HCT116 (cell line): ENCODE measurements at regions not wholly inside any gene's neighbourhood (a gene's known extent, or its start where the extent isn't known, plus 50 kb on each side); places are given as distances from the start of the nearest gene placed in this dataset.

Experiments
- ATAC-seq: fragments of 200-7000 bp; cut with Tn5 transposase; 2 replicates; pipeline ENCODE4 v1.9.1; 2020; ENCODE audit warnings: mild to moderate bottlenecking, moderate library complexity
- BruUV-seq: library from RNA; stranded (reverse); fragments of 400-500 nt; replicated peaks from 2 replicates; lab custom pipeline; 2021; lab: Mats Ljungman, UMichigan
- CTCF ChIA-PET: fragments of 300-600 bp; sonication (Branson Sonifier 250); formaldehyde crosslinking; loops from one replicate; lab custom pipeline; 2021; ENCODE audit warnings: antibody characterized with exemption; lab: Charles Lee
- POLR2A ChIA-PET: fragments of 300-600, 350-600 bp; sonication (Branson Sonifier 250); formaldehyde crosslinking; loops from one replicate; lab custom pipeline; 2021; ENCODE audit warnings: antibody characterized with exemption; lab: Charles Lee
- RAD21 ChIA-PET, 2 experiments: fragments of 300-600 bp; sonication (Branson Sonifier 250); formaldehyde crosslinking; loops; one replicate each; lab custom pipeline; 2023; ENCODE audit warnings: low total read pairs in 2 of 2; ENCODE audit not compliant: uncharacterized antibody in 2 of 2, unreplicated experiment in 2 of 2, low non-redundant PET in 1 of 2; lab: Charles Lee
- DNase-seq: peaks from one replicate; pipeline ENCODE4 v3.0.0-alpha.2; 2010; ENCODE audit warnings: low read depth, low spot score
- H2AFZ ChIP-seq: fragments of 200-600 bp; shearing (Covaris generic), sonication (generic); 2 replicates; pipeline ENCODE4 v1.6.1; 2017; ENCODE audit warnings: low read depth, mixed run types, mixed read lengths, antibody characterized with exemption, low read length; ENCODE audit not compliant: poor library complexity, severe bottlenecking
- H3K27ac ChIP-seq: 2 replicates; pipeline ENCODE4 v1.5.1; 2012; ENCODE audit warnings: low read depth, low read length
- H3K27me3 ChIP-seq: fragments of 200-600 bp; sonication (generic); 2 replicates; pipeline ENCODE4 v1.6.1; 2016; ENCODE audit warnings: mixed run types, low read length, mixed read lengths; ENCODE audit not compliant: insufficient read depth
- H3K36me3 ChIP-seq, 2 experiments: fragments of 200-500 bp in 1 of 2; fragments of 200-600 bp in 1 of 2; sonication (Bioruptor generic) in 1 of 2; sonication (generic) in 1 of 2; 2 replicates each; pipeline versions ENCODE4 v1.5.1 to v1.6.1; 2014 to 2016; ENCODE audit warnings: low read length in 2 of 2, inconsistent platforms in 1 of 2, mixed read lengths in 1 of 2, mixed run types in 1 of 2; ENCODE audit not compliant: insufficient read depth in 2 of 2, control insufficient read depth in 1 of 2
- H3K4me1 ChIP-seq, 2 experiments: fragments of 200-600 bp in 1 of 2; sonication (generic) in 1 of 2; 2 replicates each; pipeline versions ENCODE4 v1.5.1 to v1.6.1; 2012 to 2017; ENCODE audit warnings: low read length in 2 of 2, inconsistent platforms in 1 of 2, mild to moderate bottlenecking in 1 of 2, mixed read lengths in 1 of 2, mixed run types in 1 of 2, moderate library complexity in 1 of 2; ENCODE audit not compliant: insufficient read depth in 2 of 2, control insufficient read depth in 1 of 2
- H3K4me2 ChIP-seq: fragments of 200-600 bp; sonication (generic); 2 replicates; pipeline ENCODE4 v1.6.1; 2017; ENCODE audit warnings: mixed run types, low read length, mixed read lengths
- H3K4me3 ChIP-seq, 2 experiments: fragments of 200-600 bp in 1 of 2; sonication (generic) in 1 of 2; replicated peaks in 1 of 2; 2 replicates each; pipeline ENCODE4 v1.5.1; 2011 to 2016; ENCODE audit warnings: low read length in 2 of 2, control low read depth in 1 of 2, low read depth in 1 of 2, mild to moderate bottlenecking in 1 of 2, mixed read lengths in 1 of 2, mixed run types in 1 of 2
- H3K79me2 ChIP-seq: fragments of 200-600 bp; sonication (generic); 2 replicates; pipeline ENCODE4 v1.6.1; 2017; ENCODE audit warnings: mild to moderate bottlenecking, mixed run types, low read length, moderate library complexity, mixed read lengths; ENCODE audit not compliant: insufficient read depth
- H3K9ac ChIP-seq: fragments of 200-600 bp; sonication (generic); 2 replicates; pipeline ENCODE4 v1.6.1; 2016; ENCODE audit warnings: low read length, mixed read lengths
- H3K9me2 ChIP-seq: fragments of 200-600 bp; sonication (generic), shearing (Covaris generic); 2 replicates; pipeline ENCODE4 v1.6.1; 2017; ENCODE audit warnings: mixed run types, mild to moderate bottlenecking, moderate library complexity; ENCODE audit not compliant: insufficient read depth
- H3K9me3 ChIP-seq, 2 experiments: fragments of 200-500 bp in 1 of 2; fragments of 200-600 bp in 1 of 2; sonication (Bioruptor generic) in 1 of 2; sonication (generic) in 1 of 2; 2 replicates each; pipeline ENCODE4 v1.6.1; 2014 to 2017; ENCODE audit warnings: low read length in 2 of 2, mixed read lengths in 2 of 2, inconsistent platforms in 1 of 2, low read depth in 1 of 2, mild to moderate bottlenecking in 1 of 2, mixed run types in 1 of 2, moderate library complexity in 1 of 2; ENCODE audit not compliant: control insufficient read depth in 1 of 2, insufficient read depth in 1 of 2
- H4K20me1 ChIP-seq: fragments of 200-600 bp; sonication (generic), shearing (Covaris generic); 2 replicates; pipeline ENCODE4 v1.6.1; 2017; ENCODE audit warnings: mixed run types, mild to moderate bottlenecking, moderate library complexity; ENCODE audit not compliant: insufficient read depth
- CBX3 ChIP-seq: IDR thresholded peaks from 2 replicates; pipeline ENCODE4 v1.6.1; 2012; ENCODE audit warnings: low read depth
- EZH2 ChIP-seq: fragments of 200-600 bp; sonication (generic); IDR thresholded peaks from 2 replicates; pipeline ENCODE4 v1.6.1; 2017; ENCODE audit warnings: antibody characterized with exemption, mixed run types
- EZH2phosphoT487 ChIP-seq: fragments of 200-600 bp; IDR thresholded peaks from 2 replicates; pipeline ENCODE4 v1.6.1; 2018; ENCODE audit warnings: antibody characterized with exemption, borderline replicate concordance
- FOSL1 ChIP-seq: IDR thresholded peaks from 2 replicates; pipeline ENCODE4 v1.6.1; 2012; ENCODE audit warnings: low read depth
- MAX ChIP-seq: IDR thresholded peaks from 2 replicates; pipeline ENCODE4 v1.6.1; 2012
- POLR2A ChIP-seq: IDR thresholded peaks from 2 replicates; pipeline ENCODE4 v1.7.0; 2011; ENCODE audit warnings: borderline replicate concordance; ENCODE audit not compliant: insufficient read depth, insufficient read length; ENCODE audit errors: extremely low read depth
- POLR2AphosphoS5 ChIP-seq: IDR thresholded peaks from 2 replicates; pipeline ENCODE4 v1.6.1; 2011; ENCODE audit warnings: mild to moderate bottlenecking, low read depth, low read length, moderate library complexity
- SRF ChIP-seq: IDR thresholded peaks from 2 replicates; pipeline ENCODE4 v1.6.1; 2012; ENCODE audit warnings: low read depth
- ZFX ChIP-seq: fragments of 450-650 bp; IDR thresholded peaks from 2 replicates; pipeline ENCODE4 v1.6.1; 2017
- ZNF274 ChIP-seq: fragments of 200-500 bp; sonication (Bioruptor generic); IDR thresholded peaks from 2 replicates; pipeline ENCODE4 v1.6.1; 2014; ENCODE audit warnings: mild to moderate bottlenecking, low read depth, low read length, inconsistent platforms
- intact Hi-C: fragments of 100-400 bp; cut with micrococcal nuclease; formaldehyde crosslinking; loops from 2 replicates; pipeline ENCODE4 v1.10.0; 2022
- TF ChIP-seq, protein P1 (sequence below), 3 experiments: fragments of 200-600 bp in 1 of 3; sonication (generic) in 1 of 3; IDR thresholded peaks in 2 of 3; conservative IDR thresholded peaks in 1 of 3; 2 replicates each; pipeline ENCODE4 v1.5.1; 2012 to 2017; ENCODE audit warnings: low read depth in 2 of 3, low read length in 2 of 3, antibody characterized with exemption in 1 of 3, borderline replicate concordance in 1 of 3, control low read depth in 1 of 3, mild to moderate bottlenecking in 1 of 3, mixed read lengths in 1 of 3, mixed run types in 1 of 3, moderate library complexity in 1 of 3; ENCODE audit not compliant: insufficient read depth in 1 of 3

DNA sequence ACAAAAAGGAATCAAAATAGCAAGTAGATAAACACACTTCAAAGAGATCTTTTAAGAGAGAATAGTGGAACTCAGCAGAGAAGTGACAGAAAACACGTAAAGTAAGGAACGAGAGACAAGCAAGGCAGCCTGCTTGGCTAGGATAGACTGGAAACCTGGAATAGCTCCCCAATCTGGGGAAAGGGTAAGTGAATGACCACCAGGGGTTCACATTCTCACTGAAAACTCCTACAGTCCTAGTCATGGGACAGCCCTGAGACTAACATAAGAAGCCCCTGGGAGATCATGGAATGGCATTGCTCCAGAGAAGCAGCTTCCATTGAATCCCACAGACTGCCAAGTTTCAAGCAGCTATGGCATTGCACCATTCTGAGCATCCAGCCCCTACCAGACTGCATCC lies 363.6 kb upstream of the ARPP21 start:
- H3K9ac ChIP-seq = no peak overlapping the region
- POLR2A ChIA-PET = no interaction called here
- DNase-seq (no peak), ATAC-seq (no peak)
- intact Hi-C loops = no loop called here
- H3K36me3 ChIP-seq = no peaks in the 10 kb centered on the region
- no peaks in the 10 kb centered on the region for H3K9me2 ChIP-seq
- H3K9me3 ChIP-seq = peaks cover 3 to 18% of the 10 kb centered on the region in 2 experiments; a peak in 2 of 4 replicates
- RAD21 ChIA-PET = no interaction called here
- H4K20me1 ChIP-seq = no peaks in the 10 kb centered on the region
- BruUV-seq = no TSS peak
- H3K4me2 ChIP-seq = no peak overlapping the region
- no peak overlapping the region for H3K27ac ChIP-seq
- no peaks in the 10 kb centered on the region for H3K79me2 ChIP-seq
- H2AFZ ChIP-seq = no peak overlapping the region
- CTCF ChIA-PET = no interaction called here
- no peak overlapping the region for H3K4me3 ChIP-seq
- no peaks in the 10 kb centered on the region for H3K27me3 ChIP-seq
- TF ChIP-seq FOSL1 (no peak), POLR2AphosphoS5 (no peak), ZFX (no peak), SRF (no peak), EZH2phosphoT487 (no peak), CBX3 (no peak), ZNF274 (no peak), POLR2A (no peak), EZH2 (no peak), MAX (no peak)
- TF ChIP-seq, protein P1, sequence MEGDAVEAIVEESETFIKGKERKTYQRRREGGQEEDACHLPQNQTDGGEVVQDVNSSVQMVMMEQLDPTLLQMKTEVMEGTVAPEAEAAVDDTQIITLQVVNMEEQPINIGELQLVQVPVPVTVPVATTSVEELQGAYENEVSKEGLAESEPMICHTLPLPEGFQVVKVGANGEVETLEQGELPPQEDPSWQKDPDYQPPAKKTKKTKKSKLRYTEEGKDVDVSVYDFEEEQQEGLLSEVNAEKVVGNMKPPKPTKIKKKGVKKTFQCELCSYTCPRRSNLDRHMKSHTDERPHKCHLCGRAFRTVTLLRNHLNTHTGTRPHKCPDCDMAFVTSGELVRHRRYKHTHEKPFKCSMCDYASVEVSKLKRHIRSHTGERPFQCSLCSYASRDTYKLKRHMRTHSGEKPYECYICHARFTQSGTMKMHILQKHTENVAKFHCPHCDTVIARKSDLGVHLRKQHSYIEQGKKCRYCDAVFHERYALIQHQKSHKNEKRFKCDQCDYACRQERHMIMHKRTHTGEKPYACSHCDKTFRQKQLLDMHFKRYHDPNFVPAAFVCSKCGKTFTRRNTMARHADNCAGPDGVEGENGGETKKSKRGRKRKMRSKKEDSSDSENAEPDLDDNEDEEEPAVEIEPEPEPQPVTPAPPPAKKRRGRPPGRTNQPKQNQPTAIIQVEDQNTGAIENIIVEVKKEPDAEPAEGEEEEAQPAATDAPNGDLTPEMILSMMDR (IDR thresholded peaks at IDR 0.05 in 2 of 3, conservative IDR thresholded peaks at IDR 0.05 in 1 of 3; ENCODE audit: borderline replicate concordance in 1 of 3, insufficient read depth in 1 of 3, low read depth in 2 of 3, low read length in 2 of 3) = no peak
- H3K4me1 ChIP-seq = no peaks in the 10 kb centered on the region
